Skeletal muscle tissue (tissue), 3 donors: ENCODE measurements at regions not wholly inside any gene's neighbourhood (a gene's known extent, or its start where the extent isn't known, plus 50 kb on each side); places are given as distances from the start of the nearest gene placed in this dataset.

Source experiments
- H3K27ac ChIP-seq: one replicate; pipeline ENCODE4 v1.7.0; 2013; ENCODE audit warnings: mild to moderate bottlenecking, low read depth, low read length, inconsistent platforms
- H3K27me3 ChIP-seq, 3 donors: one replicate each; pipeline ENCODE4 v1.7.0; 2013; ENCODE audit warnings: low read length in 3 of 3; ENCODE audit not compliant: control insufficient read depth in 3 of 3, insufficient read depth in 3 of 3
- H3K36me3 ChIP-seq, 3 donors: one replicate each; pipeline ENCODE4 v1.7.0; 2013; ENCODE audit warnings: low read length in 3 of 3; ENCODE audit not compliant: control insufficient read depth in 3 of 3, insufficient read depth in 3 of 3
- H3K4me1 ChIP-seq, 3 donors: one replicate each; pipeline ENCODE4 v1.7.0; 2013; ENCODE audit warnings: low read length in 3 of 3, mild to moderate bottlenecking in 3 of 3; ENCODE audit not compliant: control insufficient read depth in 3 of 3, insufficient read depth in 3 of 3
- H3K4me3 ChIP-seq, 3 donors: one replicate each; pipeline ENCODE4 v1.7.0; 2013; ENCODE audit warnings: low read length in 3 of 3
- H3K9ac ChIP-seq, 3 donors: one replicate each; pipeline ENCODE4 v1.7.0; 2013; ENCODE audit warnings: low read length in 3 of 3, mild to moderate bottlenecking in 3 of 3, moderate library complexity in 2 of 3, low read depth in 1 of 3
- H3K9me3 ChIP-seq, 3 donors: one replicate each; pipeline ENCODE4 v1.7.0; 2013; ENCODE audit warnings: low read length in 3 of 3; ENCODE audit not compliant: control insufficient read depth in 3 of 3
- donor health status: Osteomylitis.

DNA sequence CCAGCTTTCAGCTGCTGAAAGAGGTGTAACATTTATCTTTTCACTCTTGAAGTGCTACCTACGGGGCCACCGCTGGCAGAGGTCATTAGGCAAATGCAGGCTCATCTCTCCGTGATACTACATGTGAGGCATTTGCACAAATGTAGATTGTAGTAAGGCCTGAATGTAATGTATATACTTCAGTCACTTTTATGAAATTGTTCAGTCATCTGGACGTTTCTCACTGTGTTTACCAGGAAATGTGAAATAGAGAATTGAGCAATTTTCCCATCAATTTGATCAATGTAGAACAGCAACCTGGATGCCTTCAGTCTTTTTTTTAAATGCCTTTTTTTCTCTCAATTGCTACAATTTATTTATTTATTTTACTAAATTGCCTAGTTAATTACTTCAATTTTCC is 368.3 kb upstream of the AZI2 start:
- Histone ChIP-seq H3K4me3 (no peak overlapping the region), H3K9ac (no peak overlapping the region), H3K4me1 (no peaks in the 10 kb centered on the region), H3K27ac (no peak overlapping the region), H3K27me3 (no peaks in the 10 kb centered on the region), H3K36me3 (no peaks in the 10 kb centered on the region), H3K9me3 (no peaks in the 10 kb centered on the region)

DNA sequence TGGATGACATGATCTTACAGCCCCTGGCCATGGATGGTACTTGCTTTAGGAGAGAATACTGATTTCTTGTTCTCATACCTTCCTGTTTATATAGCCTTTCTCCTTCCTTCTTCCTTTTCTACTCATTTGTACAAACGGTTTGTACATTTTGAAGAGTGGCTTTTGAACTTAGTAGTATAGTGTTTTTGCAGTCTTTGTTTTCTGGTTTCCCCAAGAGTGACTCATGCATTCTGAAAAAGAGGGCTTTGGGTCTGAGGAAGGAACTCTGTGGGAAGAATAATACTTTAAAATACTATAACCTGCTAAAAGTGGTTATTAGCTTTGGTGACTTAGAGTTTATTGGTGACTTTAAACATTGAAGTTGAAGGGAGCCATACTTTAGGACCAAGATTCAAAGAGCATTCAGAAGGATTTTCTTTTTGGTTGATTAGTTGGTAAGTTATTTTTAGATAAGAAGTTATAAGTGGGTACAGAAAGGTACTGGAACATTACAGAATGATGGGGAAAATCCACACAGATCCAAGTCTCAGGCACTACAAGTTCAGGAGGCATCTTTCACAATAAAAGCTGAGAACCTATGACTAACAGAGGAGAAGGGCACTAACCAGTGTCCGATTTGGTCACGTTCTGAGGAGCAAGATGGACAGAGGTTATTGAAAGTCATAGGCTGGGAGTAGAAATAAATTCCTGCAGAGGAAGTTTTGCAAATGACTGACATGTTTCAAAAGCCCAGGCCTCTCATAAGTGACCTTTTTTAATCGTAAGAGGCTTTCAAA is 369.6 kb upstream of the AZI2 start:
- Histone ChIP-seq H3K4me3 (no peak overlapping the region), H3K36me3 (no peaks in the 10 kb centered on the region), H3K9ac (no peak overlapping the region), H3K27me3 (no peaks in the 10 kb centered on the region), H3K9me3 (no peaks in the 10 kb centered on the region), H3K4me1 (no peaks in the 10 kb centered on the region), H3K27ac (no peak overlapping the region)

DNA sequence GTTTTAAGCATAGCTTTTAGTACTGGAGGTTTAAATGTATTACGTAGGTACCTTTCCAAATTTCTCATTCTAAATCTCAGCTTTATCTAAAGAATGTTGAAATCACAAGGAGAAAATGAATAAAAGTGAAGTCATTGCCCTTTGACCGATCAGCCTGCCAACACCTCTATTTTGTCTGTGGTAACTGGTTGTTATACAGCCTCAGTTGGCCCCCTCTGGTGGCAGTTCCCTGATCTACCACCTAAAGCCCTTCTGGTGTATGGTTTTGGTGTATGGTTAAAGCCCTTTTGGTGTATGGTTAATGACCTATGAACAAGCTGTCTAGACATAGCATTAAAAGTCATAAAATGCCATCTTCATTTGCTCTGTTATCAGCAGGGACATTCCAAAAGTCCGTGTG is 378.2 kb upstream of the AZI2 start:
- H3K9ac ChIP-seq = no peak overlapping the region
- no peak overlapping the region for H3K27ac ChIP-seq
- no peaks in the 10 kb centered on the region for H3K4me1 ChIP-seq
- no peak overlapping the region for H3K4me3 ChIP-seq
- no peaks in the 10 kb centered on the region for H3K9me3 ChIP-seq
- no peaks in the 10 kb centered on the region for H3K27me3 ChIP-seq
- no peaks in the 10 kb centered on the region for H3K36me3 ChIP-seq

DNA sequence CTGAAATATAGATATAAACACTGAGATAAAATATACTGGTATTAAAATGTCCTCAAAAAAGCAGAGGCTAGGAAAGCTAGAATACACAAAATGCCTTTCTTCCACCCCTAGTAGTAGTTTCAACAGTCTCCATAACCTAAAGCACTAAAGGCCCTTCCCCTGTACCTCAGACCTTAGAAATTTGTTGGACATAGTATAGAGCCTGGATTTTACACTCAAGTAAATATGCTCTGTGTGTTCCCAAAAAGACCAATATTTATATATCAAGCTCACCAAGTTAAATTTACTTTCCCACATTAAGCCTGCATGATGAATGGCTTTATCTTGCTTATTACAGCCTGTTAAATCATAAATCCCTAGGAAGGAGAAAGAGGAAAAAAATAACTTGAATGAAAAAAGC is 378.7 kb upstream of the AZI2 start:
- Histone ChIP-seq H3K36me3 (no peaks in the 10 kb centered on the region), H3K9me3 (no peaks in the 10 kb centered on the region), H3K4me3 (no peak overlapping the region), H3K27me3 (no peaks in the 10 kb centered on the region), H3K9ac (no peak overlapping the region), H3K27ac (no peak overlapping the region), H3K4me1 (no peaks in the 10 kb centered on the region)

DNA sequence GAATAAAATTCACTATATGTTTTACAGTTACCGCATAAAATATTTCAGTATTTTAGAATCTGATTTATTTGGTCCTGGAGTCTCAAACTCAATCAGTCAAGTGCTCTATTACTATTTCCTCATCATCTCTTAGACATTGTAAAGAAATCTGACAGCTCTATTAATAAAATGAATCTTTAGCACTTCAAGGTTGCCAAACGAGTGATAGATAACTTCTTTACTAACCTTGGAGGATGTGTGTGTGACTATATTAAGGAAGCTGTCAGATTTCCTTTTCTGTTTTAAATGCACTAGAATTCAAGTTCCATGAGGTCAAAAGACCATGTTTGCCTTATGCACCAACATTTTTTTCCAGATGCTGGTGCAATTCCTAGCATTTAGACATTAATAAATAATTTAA is 389.8 kb upstream of the AZI2 start:
- H3K9ac ChIP-seq = no peak overlapping the region
- H3K27me3 ChIP-seq = no peaks in the 10 kb centered on the region
- H3K4me3 ChIP-seq = no peak overlapping the region
- peaks cover 0 to 2% (median 0%) of the 10 kb centered on the region in 3 donors for H3K9me3 ChIP-seq
- peaks cover 3 to 9% (median 5%) of the 10 kb centered on the region in 3 donors for H3K4me1 ChIP-seq
- no peak overlapping the region for H3K27ac ChIP-seq
- no peaks in the 10 kb centered on the region for H3K36me3 ChIP-seq

DNA sequence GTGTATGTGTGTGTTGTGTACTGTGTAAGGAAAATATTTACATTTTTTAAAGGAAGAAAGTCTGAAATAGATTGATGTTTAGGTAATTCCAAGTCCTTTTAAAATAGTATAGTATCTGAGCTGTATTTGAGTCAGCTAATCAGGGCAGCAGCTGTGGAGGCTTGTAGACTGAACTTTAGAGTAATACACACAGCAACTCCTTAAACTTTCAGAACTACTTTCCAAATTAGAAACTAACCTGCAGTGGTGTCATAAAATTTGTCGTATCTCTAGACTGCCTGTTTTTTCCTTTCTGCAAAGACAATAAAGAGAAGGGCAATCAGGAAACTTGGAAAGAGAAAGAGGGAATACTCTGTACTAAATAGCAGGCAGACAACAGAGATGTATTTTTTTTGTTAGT is 391.0 kb upstream of the AZI2 start:
- Histone ChIP-seq H3K4me1 (peaks cover 12 to 19% (median 15%) of the 10 kb centered on the region in 3 donors), H3K36me3 (no peaks in the 10 kb centered on the region), H3K27ac (peak overlapping the region; percentile 4), H3K4me3 (no peak overlapping the region), H3K9ac (no peak overlapping the region), H3K9me3 (no peaks in the 10 kb centered on the region), H3K27me3 (no peaks in the 10 kb centered on the region)

DNA sequence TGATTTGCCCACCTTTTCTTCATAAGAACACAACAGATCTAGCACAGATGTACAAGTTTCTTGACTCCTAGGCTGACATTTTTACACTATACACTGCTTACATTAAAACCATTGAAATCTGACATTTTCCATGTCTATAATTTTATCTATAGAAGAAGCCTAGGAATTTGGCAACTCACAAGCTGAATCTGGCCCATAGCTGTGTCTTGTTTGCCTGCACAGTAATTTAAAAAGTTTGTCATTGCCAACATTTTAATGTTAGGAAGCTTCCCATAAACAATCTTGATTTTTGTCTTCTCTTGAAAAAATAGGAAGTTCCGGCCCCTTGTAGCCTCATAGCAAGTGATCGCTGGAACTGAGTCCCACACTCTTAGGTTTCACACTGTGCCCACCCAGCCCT is 394.6 kb upstream of the AZI2 start:
- H3K27ac ChIP-seq = peak overlapping the region; percentile 93
- no peaks in the 10 kb centered on the region for H3K36me3 ChIP-seq
- H3K4me1 ChIP-seq = peaks cover 22 to 43% (median 35%) of the 10 kb centered on the region in 3 donors
- no peaks in the 10 kb centered on the region for H3K27me3 ChIP-seq
- no peaks in the 10 kb centered on the region for H3K9me3 ChIP-seq
- H3K9ac ChIP-seq = peak overlapping the region in 1 of 3 donors; percentile 32
- no peak overlapping the region for H3K4me3 ChIP-seq

DNA sequence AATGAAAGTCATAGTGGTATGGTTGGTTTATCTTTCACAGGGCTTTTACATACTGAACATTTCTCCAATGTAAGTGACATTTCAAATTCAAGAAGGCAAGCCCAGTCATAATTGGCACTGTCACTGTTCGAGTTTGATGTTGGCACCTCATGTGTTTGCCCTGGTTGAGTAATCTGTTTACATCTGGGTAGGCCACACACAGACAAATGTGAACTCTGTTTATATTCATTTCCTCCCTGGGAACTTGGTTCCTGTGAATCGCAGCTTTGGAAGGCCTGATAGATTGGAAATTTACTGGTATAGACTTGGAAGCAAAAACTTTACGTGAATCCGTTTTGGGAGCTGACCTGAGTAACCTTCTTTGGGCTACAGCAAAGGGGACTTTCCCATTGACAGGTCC is 395.2 kb upstream of the AZI2 start:
- Histone ChIP-seq H3K27ac (peak overlapping the region; percentile 93), H3K9ac (peak overlapping the region in 1 of 3 donors; percentile 16), H3K9me3 (no peaks in the 10 kb centered on the region), H3K4me1 (peaks cover 22 to 43% (median 35%) of the 10 kb centered on the region in 3 donors), H3K36me3 (no peaks in the 10 kb centered on the region), H3K27me3 (no peaks in the 10 kb centered on the region), H3K4me3 (no peak overlapping the region)

DNA sequence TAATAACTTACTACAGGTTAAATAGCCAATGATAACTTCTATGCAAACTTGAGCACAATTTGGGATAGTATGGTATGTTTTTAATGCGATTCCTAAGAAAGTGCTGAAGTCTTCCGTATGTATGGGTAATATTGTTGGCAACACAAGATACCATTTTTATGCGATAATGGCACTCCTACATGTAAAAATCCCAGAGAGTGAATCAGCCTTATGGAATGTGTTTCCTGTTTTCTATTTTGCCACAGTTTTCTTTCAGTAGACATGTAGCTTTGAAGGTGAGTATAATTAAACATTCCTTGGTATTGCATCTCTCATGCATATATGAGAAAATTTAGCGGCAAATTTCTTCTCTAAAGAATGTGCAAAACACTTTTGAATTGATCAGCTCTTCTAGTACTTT is 396.8 kb upstream of the AZI2 start:
- Histone ChIP-seq H3K4me1 (peaks cover 22 to 38% (median 35%) of the 10 kb centered on the region in 3 donors), H3K9ac (no peak overlapping the region), H3K27me3 (no peaks in the 10 kb centered on the region), H3K9me3 (peaks cover 0 to 3% (median 3%) of the 10 kb centered on the region in 3 donors), H3K36me3 (no peaks in the 10 kb centered on the region), H3K27ac (peak overlapping the region; percentile 93), H3K4me3 (no peak overlapping the region)

DNA sequence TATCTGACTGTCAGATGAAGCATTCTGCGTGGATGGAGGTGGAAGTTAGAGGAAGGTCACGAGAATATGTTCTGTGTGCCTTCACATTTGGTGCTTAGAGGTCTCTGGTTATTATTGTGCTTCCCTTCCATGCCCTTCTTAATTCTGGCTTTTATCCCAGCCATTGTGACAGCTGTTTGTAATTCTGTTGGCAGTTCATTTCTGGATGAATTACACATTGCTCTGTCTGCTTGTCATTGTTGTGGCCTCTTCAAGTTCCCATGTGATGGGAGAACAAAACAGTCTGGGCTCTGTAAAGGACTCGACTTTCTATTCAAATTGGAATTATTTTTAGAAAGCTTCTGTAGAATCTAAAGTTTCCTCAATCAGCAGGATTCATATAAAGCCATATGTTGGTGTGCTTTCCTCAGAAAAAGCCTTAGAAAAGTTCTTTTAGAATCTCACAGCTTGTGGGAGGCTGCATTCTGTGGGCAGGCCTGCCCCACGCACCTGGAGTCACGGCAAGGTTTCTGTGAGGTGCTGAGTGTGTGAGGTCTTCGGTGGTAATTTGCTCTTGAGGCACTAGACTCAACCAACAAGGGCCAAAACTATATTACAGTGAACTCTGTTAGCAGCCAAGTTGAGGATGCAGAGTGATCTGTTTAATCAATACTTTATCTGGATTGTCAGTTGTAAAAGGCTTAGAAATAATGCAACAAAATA is 397.4 kb upstream of the AZI2 start:
- H3K27ac ChIP-seq = peak overlapping the region; percentile 93

More for the DNA sequence above, 397.4 kb upstream of the AZI2 start:
- H3K9me3 ChIP-seq = peaks cover 0 to 7% (median 3%) of the 10 kb centered on the region in 3 donors
- no peak overlapping the region for H3K4me3 ChIP-seq
- H3K36me3 ChIP-seq = no peaks in the 10 kb centered on the region
- peaks cover 22 to 38% (median 35%) of the 10 kb centered on the region in 3 donors for H3K4me1 ChIP-seq
- H3K27me3 ChIP-seq = no peaks in the 10 kb centered on the region
- H3K9ac ChIP-seq = peak overlapping the region; percentile 13 to 66 (median 16)
